RWPE1 (cell line): ENCODE measurements at regions not wholly inside any gene's neighbourhood (a gene's known extent, or its start where the extent isn't known, plus 50 kb on each side); places are given as distances from the start of the nearest gene placed in this dataset.

Experiments used
- CTCF ChIA-PET: fragments of 350-600 bp; sonication (Branson Sonifier 250); formaldehyde crosslinking; extraction: SDS; loops from one replicate; lab custom pipeline; 2021; lab: Yijun Ruan, JAX
- POLR2A ChIA-PET: fragments of 400-600 bp; formaldehyde crosslinking; extraction: SDS; loops from one replicate; lab custom pipeline; 2020; ENCODE audit warnings: antibody characterized with exemption; ENCODE audit not compliant: low non-redundant PET; lab: Yijun Ruan, JAX
- DNase-seq: peaks from one replicate; pipeline ENCODE4 v3.0.0; 2012; ENCODE audit warnings: low spot score
- H3K27ac ChIP-seq: fragments of 450-650 bp; 2 replicates; pipeline ENCODE4 v1.5.1; 2017
- CTCF ChIP-seq: fragments of 450-650 bp; conservative IDR thresholded peaks from 2 replicates; pipeline ENCODE4 v1.5.1; 2017; ENCODE audit warnings: low read depth, mild to moderate bottlenecking

GRCh38 chr14:104386151-104386841, 193.3 kb upstream of the C14orf180 start:
- TF ChIP-seq CTCF: no peak
- CTCF ChIA-PET: interaction anchor here (0.6 to 1.2 kb wide), 3 partner anchors 11 to 16 kb away, joined by 3 to 4 read pairs (median 3); no protein-coding TSS in a partner anchor
- POLR2A ChIA-PET: no interaction called here
- DNase-seq: no peak
- H3K27ac ChIP-seq: no peak overlapping the region

GRCh38 chr14:104387022-104388010, 192.2 kb upstream of the C14orf180 start:
- CTCF ChIA-PET: interaction anchor here (0.6 kb wide), 1 partner anchor 17 kb away, joined by 4 read pairs; no protein-coding TSS in a partner anchor
- no peak for DNase-seq
- H3K27ac ChIP-seq: no peak overlapping the region
- TF ChIP-seq CTCF: no peak
- POLR2A ChIA-PET: no interaction called here

- no peak for DNase-seq
- TF ChIP-seq CTCF: no peak
- H3K27ac ChIP-seq: no peak overlapping the region
- POLR2A ChIA-PET: no interaction called here
- CTCF ChIA-PET: no interaction called here
These were observed 191.5 kb upstream of the C14orf180 start for GRCh38 chr14:104388011-104388521.

GRCh38 chr14:104388541-104389325, 190.8 kb upstream of the C14orf180 start:
- POLR2A ChIA-PET: no interaction called here
- no peak for TF ChIP-seq CTCF
- H3K27ac ChIP-seq: no peak overlapping the region
- DNase-seq: no peak
- CTCF ChIA-PET: no interaction called here

- no peak for DNase-seq
- POLR2A ChIA-PET: no interaction called here
- CTCF ChIA-PET: no interaction called here
- no peak overlapping the region for H3K27ac ChIP-seq
- TF ChIP-seq CTCF: no peak
These were observed 190.0 kb upstream of the C14orf180 start for GRCh38 chr14:104389326-104390220.
